GDM1 (cell line): ENCODE measurements at regions not wholly inside any gene's neighbourhood (a gene's known extent, or its start where the extent isn't known, plus 50 kb on each side); places are given as distances from the start of the nearest gene placed in this dataset.
"Not testable (repeated sequence)": the region's sequence is repeated elsewhere in the genome, so short reads cannot be mapped to it uniquely, and the experiment has no call there.

Experiments
- DNase-seq: peaks from one replicate; lab custom pipeline; 2025; lab: John Stamatoyannopoulos, UW

GRCh38 chr16:29258946-29259634, 147.4 kb downstream of the NPIPB11 start:
- DNase-seq, result not testable (repeated sequence)

- not testable (repeated sequence) for DNase-seq
Observed at GRCh38 chr16:29257419-29258336, 148.8 kb downstream of the NPIPB11 start.

DNA sequence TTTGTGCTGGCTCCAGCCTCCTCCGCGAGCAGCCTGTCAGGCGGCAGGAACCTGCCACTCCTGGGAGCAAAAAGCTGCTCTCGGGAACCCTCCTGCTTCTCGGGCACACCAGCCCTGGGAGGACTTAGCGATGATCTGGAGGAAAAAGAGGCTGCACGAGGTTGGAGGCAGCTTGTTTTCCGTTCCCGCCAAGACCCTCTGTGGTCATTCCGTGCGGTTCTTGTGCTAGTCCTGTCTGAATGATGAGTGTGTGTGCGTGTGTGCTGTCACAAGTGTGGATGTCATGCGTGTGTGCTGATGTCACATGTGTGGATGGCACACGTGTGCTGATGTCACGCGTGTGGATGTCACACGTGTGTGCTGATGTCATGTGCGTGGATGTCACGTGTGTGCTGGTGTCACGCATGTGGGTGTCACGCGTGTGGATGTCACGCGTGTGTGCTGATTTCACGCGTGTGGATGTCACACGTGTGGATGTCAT, 150.0 kb downstream of the NPIPB11 start:
- DNase-seq, result no peak

DNA sequence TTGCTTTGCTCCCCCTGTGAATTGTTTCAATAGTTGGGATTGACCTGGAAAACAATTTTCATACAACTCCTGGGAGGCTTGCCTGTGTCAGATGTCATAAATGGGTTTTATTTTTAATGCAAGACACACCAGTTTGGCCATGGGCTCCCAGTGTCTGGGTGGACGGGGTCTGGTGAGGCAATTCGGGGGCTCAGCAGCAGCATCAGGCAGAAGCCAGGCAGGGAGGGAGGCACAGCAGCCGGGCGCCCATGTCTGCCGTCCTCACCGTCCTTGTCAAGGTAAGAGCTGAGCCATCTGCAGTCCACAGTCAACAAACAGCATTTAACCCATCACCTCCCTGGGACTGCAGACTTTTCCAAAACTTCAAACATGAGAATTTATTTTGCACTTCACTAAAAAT, 150.6 kb downstream of the NPIPB11 start:
- not testable (repeated sequence) for DNase-seq

DNA sequence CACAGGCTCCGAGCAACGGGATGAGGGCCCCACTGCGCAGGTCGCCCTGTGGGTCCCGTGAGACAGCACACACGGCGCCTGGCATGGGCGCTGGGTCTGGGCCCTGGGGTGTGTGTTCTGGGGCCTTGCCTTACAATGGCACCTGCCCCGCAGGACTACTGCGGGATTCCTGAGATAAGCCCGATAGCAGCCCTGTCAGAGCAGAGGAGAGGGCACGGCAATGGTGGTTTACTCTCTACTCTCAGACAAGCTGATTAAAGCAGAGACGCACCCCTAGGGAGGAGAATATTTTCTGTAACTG, 151.1 kb downstream of the NPIPB11 start:
- not testable (repeated sequence) for DNase-seq

DNA sequence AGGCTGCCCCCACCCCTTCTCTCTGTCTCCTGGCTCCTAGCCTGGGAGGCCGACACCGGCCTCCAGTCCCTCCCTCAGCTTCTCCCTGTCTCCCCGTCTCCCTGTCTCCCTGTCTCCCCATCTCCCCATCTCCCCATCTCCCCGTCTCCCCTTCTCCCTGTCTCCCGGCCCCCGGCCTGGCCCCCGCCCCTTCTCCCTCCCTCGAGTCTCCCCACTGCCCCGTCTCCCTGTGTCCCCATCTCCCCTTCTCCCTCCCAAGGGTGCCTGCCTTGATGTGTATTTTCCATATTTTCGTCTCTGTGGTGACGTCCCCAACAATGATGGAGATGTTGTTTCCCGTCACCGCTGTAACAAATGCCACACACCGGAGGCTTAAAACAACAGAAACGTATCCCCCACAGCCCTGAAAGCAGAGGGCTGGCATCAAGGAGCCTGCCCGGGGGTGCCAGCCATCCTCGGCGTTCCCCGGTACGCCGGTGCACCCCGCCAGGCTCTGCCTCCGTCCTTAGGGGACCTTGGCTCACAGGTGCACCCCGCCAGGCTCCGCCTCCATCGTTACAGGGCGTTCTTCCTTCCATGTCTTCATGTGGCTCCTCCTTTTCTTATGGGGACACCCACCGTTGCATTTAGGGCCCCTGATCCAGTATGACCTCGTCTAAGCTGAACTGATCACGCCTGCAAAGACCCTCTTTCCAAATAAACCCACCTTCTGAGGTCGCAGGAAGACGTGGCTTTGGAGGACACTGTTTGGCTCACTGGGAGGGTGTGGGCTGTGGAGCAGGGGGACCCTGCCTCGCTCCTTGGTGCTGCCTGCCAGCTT, 151.6 kb downstream of the NPIPB11 start:
- no peak for DNase-seq

DNA sequence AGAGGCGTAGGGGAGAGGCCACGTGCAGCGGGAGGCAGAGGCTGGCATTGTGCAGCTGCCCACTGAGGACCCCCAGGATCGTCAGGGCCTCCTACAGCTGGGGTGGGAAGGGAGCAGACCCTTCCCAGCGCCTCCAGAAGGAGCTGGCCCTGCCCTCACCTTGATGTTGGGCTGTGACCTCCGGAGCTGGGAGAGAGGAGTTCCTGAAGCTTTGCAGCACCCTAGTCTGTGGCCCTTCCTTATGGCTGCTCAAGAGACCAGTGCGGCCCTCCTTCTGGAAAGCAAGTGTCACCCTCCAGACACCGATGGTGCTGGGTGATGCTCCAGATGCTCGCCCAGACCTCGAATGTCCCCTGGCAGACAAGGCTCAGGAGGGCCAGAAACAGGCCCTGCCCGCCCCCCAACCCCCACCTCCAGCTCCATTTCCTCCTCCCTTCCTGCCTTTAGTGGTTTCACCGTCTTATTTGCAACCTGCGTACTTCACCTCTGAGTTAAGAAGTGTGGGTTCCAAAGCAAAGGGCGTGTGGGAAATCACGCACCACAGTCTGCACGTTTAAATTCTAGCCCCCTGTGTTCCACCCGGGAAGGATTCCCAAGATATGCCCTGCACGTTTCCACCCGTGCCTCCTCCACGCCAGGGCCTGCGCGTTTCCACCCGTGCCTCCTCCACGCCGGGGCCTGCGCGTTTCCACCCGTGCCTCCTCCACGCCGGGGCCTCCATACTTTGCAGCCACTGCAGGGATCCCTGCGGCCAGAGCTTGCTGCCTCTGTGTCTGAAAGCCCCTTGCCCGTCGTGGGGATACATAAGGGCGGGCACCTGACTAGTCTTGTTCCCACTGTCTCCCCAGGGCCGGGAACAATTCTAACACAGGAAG, 152.6 kb downstream of the NPIPB11 start:
- DNase-seq, result not testable (repeated sequence)

GRCh38 chr16:29253066-29253590, 153.4 kb downstream of the NPIPB11 start:
- DNase-seq, result not testable (repeated sequence)

DNA sequence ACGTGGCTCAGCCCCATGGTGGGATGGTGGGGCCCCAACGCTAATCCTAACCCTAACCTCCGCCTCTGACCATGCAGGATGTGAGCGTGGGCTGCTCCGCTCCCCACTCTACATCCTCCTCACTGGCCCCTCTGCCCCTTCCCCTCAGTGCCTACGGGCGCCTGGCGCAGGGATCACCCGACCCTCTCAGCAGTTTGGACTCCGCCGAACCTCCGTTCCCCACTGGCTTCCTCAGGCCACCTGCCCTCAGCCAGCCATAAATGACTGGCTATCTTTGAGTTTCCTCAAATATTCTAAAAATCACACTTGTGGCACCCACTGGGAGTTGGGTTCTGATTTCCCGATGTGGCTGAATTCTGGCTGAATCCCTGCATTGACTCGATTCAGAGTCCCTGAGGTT, 154.2 kb downstream of the NPIPB11 start:
- not testable (repeated sequence) for DNase-seq

- DNase-seq, result not testable (repeated sequence)
Observed at GRCh38 chr16:29251571-29252011, 154.9 kb downstream of the NPIPB11 start.

DNA sequence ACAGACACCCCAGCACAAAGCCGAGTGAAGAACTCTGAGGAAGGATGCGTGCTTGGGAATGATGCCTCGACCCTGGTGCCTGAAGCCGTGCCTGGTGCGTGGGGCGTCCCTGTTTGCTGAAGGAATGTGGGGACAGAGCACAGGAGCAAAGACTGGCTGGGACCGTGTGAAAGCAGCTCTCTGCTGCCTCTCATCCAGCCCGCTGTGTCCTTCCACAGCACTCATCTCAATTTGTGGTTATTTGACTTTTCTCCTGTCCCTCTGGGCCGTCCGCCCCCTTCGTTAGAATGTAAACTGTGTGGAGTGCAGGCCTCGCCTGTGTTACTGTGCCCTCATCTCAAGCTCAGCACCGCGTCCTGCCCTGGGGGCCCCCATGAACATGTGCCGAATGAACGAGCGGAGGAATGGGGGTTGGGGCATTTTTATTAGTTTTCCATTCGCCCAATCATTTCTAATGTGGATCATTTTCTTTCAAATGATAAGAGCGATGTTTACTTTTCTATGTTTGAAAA, 155.5 kb downstream of the NPIPB11 start:
- DNase-seq, result not testable (repeated sequence)

DNA sequence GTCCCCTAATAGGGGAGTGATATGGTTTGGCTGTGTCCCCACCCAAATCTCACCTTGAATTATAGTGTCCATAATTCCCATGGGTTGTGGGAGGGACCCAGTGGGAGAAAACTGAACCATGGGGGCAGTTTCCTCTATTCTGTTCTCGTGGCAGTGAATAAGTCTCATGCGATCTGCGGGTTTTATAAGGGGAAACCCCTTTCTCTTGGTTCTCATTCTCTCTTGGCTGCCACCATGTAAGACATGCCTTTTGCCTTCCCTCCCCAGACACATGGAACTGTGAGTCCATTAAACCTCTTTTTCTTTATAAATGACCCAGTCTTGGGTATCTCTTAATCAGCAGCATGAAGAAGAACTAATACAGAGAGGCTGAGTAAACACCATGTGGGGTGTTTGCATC, 156.0 kb downstream of the NPIPB11 start:
- not testable (repeated sequence) for DNase-seq

DNA sequence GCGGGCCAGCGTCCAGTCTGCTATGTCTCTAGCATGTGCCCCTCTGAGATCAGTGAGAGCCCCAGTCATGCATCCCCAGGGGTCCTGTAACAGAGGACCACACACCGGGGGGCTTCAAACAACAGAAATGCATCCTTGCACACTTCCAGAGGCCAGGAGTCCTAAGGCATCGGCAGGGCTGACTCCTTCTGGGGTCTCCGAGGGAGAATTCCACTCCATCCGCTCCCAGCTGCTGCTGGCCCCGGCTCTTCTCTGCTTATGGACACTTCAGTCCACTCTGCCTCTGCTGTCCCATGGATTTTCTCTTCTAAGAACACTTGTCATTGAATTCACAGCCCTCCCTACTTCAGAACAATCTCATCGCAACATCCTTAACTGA, 157.6 kb downstream of the NPIPB11 start:
- DNase-seq, result not testable (repeated sequence)

GRCh38 chr16:29248306-29248939, 158.1 kb downstream of the NPIPB11 start:
- DNase-seq, result peak; percentile 13

DNA sequence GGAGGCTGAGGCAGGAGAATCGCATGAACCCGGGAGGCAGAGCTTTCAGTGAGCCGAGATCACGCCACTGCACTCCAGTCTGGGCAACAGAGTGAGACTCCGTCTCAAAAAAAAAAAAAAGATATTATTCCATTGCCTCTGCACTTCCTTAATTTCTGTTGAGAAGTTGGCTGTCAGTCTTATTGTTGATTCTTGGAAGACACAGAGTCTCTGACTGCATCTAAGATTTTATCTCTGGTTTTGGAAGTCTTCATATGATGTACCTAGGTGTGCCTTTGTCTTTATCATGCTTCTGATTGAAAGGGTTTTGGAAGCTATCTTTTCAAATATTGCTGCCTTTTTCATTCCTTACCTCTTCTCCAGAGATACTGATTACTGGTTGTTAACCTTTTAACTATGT, 160.4 kb downstream of the NPIPB11 start:
- not testable (repeated sequence) for DNase-seq

- DNase-seq, result no peak
Observed at GRCh38 chr16:29237971-29238370, 168.5 kb downstream of the NPIPB11 start.

- DNase-seq, result not testable (repeated sequence)
Observed at GRCh38 chr16:29237495-29237894, 169.0 kb downstream of the NPIPB11 start.

DNA sequence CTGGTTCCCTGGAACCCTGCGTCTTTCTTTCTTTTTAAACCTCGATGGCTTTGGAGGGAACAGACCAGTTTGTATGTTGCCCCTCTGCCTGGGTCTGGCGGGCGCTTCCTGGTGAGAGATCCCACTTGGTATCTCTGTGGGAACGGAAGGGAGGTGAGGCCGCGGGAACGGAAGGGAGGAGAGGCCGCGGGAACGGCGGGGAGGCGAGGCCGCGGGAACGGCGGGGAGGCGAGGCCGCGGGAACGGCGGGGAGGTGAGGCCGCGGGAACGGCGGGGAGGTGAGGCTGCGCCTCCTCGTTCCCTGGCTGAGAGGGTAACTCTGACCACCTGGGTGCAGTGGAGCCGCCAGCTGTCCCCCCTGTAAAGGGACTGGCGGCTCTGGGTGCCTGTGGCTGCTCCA, 169.5 kb downstream of the NPIPB11 start:
- not testable (repeated sequence) for DNase-seq

GRCh38 chr16:29235836-29236370, 170.6 kb downstream of the NPIPB11 start:
- DNase-seq, result not testable (repeated sequence)
